ENCODE measurements at regions not wholly inside any gene's neighbourhood (a gene's known extent, or its start where the extent isn't known, plus 50 kb on each side); places are given as distances from the start of the nearest gene placed in this dataset.
"Not testable (repeated sequence)": the region's sequence is repeated elsewhere in the genome, so short reads cannot be mapped to it uniquely, and the experiment has no call there.

DNA sequence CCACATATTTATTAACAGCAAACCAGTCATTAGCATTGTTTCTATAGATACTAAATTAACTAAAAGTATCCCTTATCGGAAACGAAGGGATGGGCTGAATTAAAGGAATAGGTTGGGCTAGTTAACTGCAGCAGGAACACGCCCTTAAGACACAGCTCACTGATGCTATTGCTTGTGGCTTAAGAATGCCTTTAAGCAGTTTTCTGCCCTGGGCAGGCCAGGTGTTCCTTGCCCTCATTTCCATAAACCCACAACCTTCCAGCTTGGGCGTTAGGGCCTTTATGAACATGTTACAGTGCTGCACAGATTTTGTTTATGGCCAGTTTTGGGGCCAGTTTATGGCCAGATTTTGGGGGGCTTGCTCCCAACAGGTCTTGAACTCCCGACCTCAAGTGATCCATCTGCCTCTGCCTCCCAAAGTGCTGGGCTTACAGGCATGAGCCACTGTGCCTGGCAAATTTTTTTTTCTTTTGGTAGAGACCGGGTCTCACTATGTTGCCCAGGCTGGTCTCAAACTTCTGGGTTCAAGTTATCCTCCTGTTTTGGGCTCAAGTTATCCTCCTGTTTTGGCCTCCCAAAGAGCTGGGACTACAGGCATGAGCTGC is 90.1 kb upstream of the GRIN2A start:
- H3K9me3 ChIP-seq (ENCODE audit: control insufficient read depth in 1 of 2, low read length in 2 of 2); H3K27me3 ChIP-seq (ENCODE audit: control insufficient read depth in 1 of 2, insufficient read depth in 2 of 2, low read length in 2 of 2); H3K9ac ChIP-seq (ENCODE audit: low read depth in 1 of 2, low read length in 2 of 2); H3K27ac ChIP-seq (ENCODE audit: low read depth, low read length); H3K4me1 ChIP-seq (ENCODE audit: control insufficient read depth in 1 of 2, insufficient read depth in 2 of 2, low read length in 2 of 2); H3K36me3 ChIP-seq (ENCODE audit: control insufficient read depth in 1 of 2, insufficient read depth in 2 of 2, low read length in 2 of 2); H3K4me3 ChIP-seq (ENCODE audit: low read depth in 1 of 2, low read length in 2 of 2): not testable (repeated sequence)

GRCh38 chr16:10275214-10275996 is 93.2 kb upstream of the GRIN2A start:
- not testable (repeated sequence) for H3K4me1 ChIP-seq (ENCODE audit: control insufficient read depth in 1 of 2, insufficient read depth in 2 of 2, low read length in 2 of 2); H3K36me3 ChIP-seq (ENCODE audit: control insufficient read depth in 1 of 2, insufficient read depth in 2 of 2, low read length in 2 of 2); H3K9ac ChIP-seq (ENCODE audit: low read depth in 1 of 2, low read length in 2 of 2); H3K27ac ChIP-seq (ENCODE audit: low read depth, low read length); H3K4me3 ChIP-seq (ENCODE audit: low read depth in 1 of 2, low read length in 2 of 2); H3K27me3 ChIP-seq (ENCODE audit: control insufficient read depth in 1 of 2, insufficient read depth in 2 of 2, low read length in 2 of 2); H3K9me3 ChIP-seq (ENCODE audit: control insufficient read depth in 1 of 2, low read length in 2 of 2)

DNA sequence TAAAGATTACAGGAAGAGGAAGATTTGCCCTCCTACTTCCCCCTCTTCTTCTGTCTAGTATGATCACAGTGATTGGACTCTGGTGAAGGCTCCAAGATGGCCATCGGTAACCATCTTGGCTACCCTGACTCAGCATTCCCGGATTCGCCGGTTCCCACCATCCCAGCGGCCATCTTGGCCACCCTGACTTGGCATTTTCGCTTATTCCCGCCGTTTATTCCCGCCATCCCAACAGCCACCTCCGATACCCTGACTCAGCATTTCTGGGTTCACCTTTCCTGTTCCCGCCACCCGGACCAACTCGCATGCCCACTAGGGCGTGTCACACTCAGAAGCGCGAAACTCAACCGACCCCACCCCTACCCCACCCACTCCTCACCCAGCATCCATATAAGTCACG is 95.4 kb upstream of the GRIN2A start:
- Histone ChIP-seq H3K27me3 (ENCODE audit: control insufficient read depth in 1 of 2, insufficient read depth in 2 of 2, low read length in 2 of 2) (no peaks in the 10 kb centered on the region), H3K9me3 (ENCODE audit: control insufficient read depth in 1 of 2, low read length in 2 of 2) (peaks cover 0 to 4% of the 10 kb centered on the region in 2 donors), H3K4me1 (ENCODE audit: control insufficient read depth in 1 of 2, insufficient read depth in 2 of 2, low read length in 2 of 2) (no peaks in the 10 kb centered on the region), H3K36me3 (ENCODE audit: control insufficient read depth in 1 of 2, insufficient read depth in 2 of 2, low read length in 2 of 2) (no peaks in the 10 kb centered on the region), H3K27ac (ENCODE audit: low read depth, low read length) (no peak overlapping the region), H3K4me3 (ENCODE audit: low read depth in 1 of 2, low read length in 2 of 2) (no peak overlapping the region), H3K9ac (ENCODE audit: low read depth in 1 of 2, low read length in 2 of 2) (no peak overlapping the region)

DNA sequence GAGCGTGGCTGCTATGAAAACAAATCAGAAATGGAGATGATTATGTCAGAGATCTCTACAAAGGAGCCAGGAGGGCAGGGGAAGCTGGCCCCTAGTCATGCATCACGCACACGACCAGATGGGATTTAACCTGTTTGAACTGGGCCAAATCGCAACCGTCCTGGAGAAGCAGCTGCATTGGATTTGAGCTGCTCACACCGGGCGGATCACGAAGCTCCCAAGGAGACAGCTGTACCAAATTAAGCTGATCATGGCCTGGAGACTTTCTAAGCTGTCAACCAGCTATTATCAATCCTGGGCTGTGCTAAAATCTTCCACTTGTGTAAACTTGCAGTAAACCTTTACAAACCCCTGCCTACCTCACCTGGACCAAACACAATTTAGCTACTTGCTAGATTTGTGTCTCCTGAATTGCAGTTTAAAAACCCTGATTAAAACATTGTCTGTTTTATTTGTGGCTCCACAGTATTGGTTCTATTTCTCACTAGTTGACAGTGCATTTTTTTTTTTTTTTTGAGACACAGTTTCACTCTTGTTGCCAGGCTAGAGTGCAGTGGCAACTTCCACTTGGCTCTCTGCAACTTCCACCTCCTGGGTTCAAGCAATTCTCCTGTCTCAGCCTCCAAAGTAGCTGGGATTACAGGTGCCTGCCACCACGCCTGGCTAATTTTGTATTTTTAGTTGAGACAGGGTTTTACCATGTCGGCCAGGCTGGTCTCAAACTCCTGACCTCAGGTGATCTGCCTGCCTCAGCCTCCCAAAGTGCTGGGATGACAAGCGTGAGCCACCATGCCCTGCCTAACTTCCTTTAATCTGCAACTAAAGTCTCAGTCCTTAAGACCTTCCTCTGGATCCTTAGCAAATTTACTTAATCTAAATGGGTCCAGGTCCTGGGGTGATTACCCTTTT is 98.3 kb upstream of the GRIN2A start:
- Histone ChIP-seq H3K27me3 (ENCODE audit: control insufficient read depth in 1 of 2, insufficient read depth in 2 of 2, low read length in 2 of 2) (no peaks in the 10 kb centered on the region), H3K27ac (ENCODE audit: low read depth, low read length) (no peak overlapping the region), H3K9me3 (ENCODE audit: control insufficient read depth in 1 of 2, low read length in 2 of 2) (peaks cover 0 to 4% of the 10 kb centered on the region in 2 donors), H3K4me1 (ENCODE audit: control insufficient read depth in 1 of 2, insufficient read depth in 2 of 2, low read length in 2 of 2) (no peaks in the 10 kb centered on the region), H3K36me3 (ENCODE audit: control insufficient read depth in 1 of 2, insufficient read depth in 2 of 2, low read length in 2 of 2) (no peaks in the 10 kb centered on the region), H3K9ac (ENCODE audit: low read depth in 1 of 2, low read length in 2 of 2) (no peak overlapping the region), H3K4me3 (ENCODE audit: low read depth in 1 of 2, low read length in 2 of 2) (no peak overlapping the region)

DNA sequence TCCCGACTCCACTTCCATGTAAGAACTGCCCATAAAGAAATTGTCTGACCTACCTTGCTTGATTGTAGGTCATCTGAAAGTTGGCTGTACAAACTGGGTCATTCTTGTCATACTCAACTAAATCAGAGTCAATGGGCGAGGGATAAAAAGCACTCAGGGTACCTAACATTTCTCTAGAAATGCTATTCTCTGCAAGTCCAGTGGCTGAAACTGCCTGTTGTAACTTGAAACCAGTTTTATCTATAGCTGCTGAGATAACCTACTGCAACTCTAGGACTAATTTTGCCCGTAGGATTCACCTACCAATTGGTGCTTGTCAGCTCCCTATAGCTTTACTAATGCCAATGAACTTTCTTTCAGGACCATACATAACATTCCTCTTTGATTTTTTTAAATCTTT is 100.1 kb upstream of the GRIN2A start:
- Histone ChIP-seq H3K4me1 (ENCODE audit: control insufficient read depth in 1 of 2, insufficient read depth in 2 of 2, low read length in 2 of 2) (no peaks in the 10 kb centered on the region), H3K9ac (ENCODE audit: low read depth in 1 of 2, low read length in 2 of 2) (no peak overlapping the region), H3K36me3 (ENCODE audit: control insufficient read depth in 1 of 2, insufficient read depth in 2 of 2, low read length in 2 of 2) (no peaks in the 10 kb centered on the region)

DNA sequence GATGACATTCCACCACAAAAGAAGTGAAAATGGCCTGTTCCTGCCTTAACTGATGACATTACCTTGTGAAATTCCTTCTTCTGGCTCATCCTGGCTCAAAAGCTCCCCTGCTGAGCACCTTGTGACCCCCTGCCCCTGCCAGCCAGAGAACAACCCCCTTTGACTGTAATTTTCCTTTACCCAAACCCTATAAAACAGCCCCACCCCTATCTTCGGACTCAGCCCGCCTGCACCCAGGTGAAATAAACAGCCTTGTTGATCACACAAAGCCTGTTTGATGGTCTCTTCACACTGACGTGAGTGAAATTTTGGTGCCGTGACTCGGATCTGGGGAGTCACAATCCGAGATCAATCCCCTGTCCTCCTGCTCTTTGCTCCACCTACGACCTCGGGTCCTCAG is 101.0 kb upstream of the GRIN2A start:
- H3K9me3 ChIP-seq (ENCODE audit: control insufficient read depth in 1 of 2, low read length in 2 of 2); H3K27ac ChIP-seq (ENCODE audit: low read depth, low read length); H3K27me3 ChIP-seq (ENCODE audit: control insufficient read depth in 1 of 2, insufficient read depth in 2 of 2, low read length in 2 of 2); H3K36me3 ChIP-seq (ENCODE audit: control insufficient read depth in 1 of 2, insufficient read depth in 2 of 2, low read length in 2 of 2); H3K9ac ChIP-seq (ENCODE audit: low read depth in 1 of 2, low read length in 2 of 2); H3K4me1 ChIP-seq (ENCODE audit: control insufficient read depth in 1 of 2, insufficient read depth in 2 of 2, low read length in 2 of 2); H3K4me3 ChIP-seq (ENCODE audit: low read depth in 1 of 2, low read length in 2 of 2): not testable (repeated sequence)

More for the DNA sequence above, 100.1 kb upstream of the GRIN2A start:
- Histone ChIP-seq H3K27me3 (ENCODE audit: control insufficient read depth in 1 of 2, insufficient read depth in 2 of 2, low read length in 2 of 2) (no peaks in the 10 kb centered on the region), H3K9me3 (ENCODE audit: control insufficient read depth in 1 of 2, low read length in 2 of 2) (peaks cover 0 to 4% of the 10 kb centered on the region in 2 donors), H3K4me3 (ENCODE audit: low read depth in 1 of 2, low read length in 2 of 2) (no peak overlapping the region), H3K27ac (ENCODE audit: low read depth, low read length) (no peak overlapping the region)

DNA sequence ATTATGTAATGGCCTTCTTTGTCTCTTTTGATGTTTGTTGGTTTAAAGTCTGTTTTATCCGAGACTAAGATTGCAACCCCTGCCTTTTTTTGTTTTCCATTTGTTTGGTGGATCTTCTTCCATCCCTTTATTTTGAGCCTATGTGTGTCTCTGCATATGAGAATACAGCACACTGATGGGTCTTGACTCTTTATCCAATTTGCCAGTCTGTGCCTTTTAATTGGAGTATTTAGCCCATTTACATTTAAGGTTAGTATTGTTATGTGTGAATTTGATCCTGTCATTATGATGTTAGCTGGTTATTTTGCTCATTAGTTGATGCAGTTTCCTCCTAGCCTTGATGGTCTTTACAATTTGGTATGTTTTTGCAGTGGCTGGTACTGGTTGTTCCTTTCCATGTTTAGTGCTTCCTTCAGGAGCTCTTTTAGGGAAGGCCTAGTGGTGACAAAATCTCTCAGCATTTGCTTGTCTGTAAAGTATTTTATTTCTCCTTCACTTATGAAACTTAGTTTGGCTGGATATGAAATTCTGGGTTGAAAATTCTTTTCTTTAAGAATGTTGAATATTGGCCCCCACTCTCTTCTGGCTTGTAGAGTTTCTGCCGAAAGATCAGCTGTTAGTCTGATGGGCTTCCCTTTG is 95.3 kb upstream of the ATF7IP2 start:
- not testable (repeated sequence) for H3K27me3 ChIP-seq (ENCODE audit: control insufficient read depth in 1 of 2, insufficient read depth in 2 of 2, low read length in 2 of 2); H3K9ac ChIP-seq (ENCODE audit: low read depth in 1 of 2, low read length in 2 of 2); H3K36me3 ChIP-seq (ENCODE audit: control insufficient read depth in 1 of 2, insufficient read depth in 2 of 2, low read length in 2 of 2); H3K4me1 ChIP-seq (ENCODE audit: control insufficient read depth in 1 of 2, insufficient read depth in 2 of 2, low read length in 2 of 2); H3K27ac ChIP-seq (ENCODE audit: low read depth, low read length); H3K4me3 ChIP-seq (ENCODE audit: low read depth in 1 of 2, low read length in 2 of 2)
- H3K9me3 ChIP-seq (ENCODE audit: control insufficient read depth in 1 of 2, low read length in 2 of 2): peaks cover 0 to 11% of the 10 kb centered on the region in 2 donors

GRCh38 chr16:10292197-10292596 is 93.7 kb upstream of the ATF7IP2 start:
- not testable (repeated sequence) for H3K27me3 ChIP-seq (ENCODE audit: control insufficient read depth in 1 of 2, insufficient read depth in 2 of 2, low read length in 2 of 2); H3K36me3 ChIP-seq (ENCODE audit: control insufficient read depth in 1 of 2, insufficient read depth in 2 of 2, low read length in 2 of 2); H3K9ac ChIP-seq (ENCODE audit: low read depth in 1 of 2, low read length in 2 of 2); H3K27ac ChIP-seq (ENCODE audit: low read depth, low read length); H3K4me1 ChIP-seq (ENCODE audit: control insufficient read depth in 1 of 2, insufficient read depth in 2 of 2, low read length in 2 of 2); H3K4me3 ChIP-seq (ENCODE audit: low read depth in 1 of 2, low read length in 2 of 2)
- H3K9me3 ChIP-seq (ENCODE audit: control insufficient read depth in 1 of 2, low read length in 2 of 2): peaks cover 0 to 11% of the 10 kb centered on the region in 2 donors

DNA sequence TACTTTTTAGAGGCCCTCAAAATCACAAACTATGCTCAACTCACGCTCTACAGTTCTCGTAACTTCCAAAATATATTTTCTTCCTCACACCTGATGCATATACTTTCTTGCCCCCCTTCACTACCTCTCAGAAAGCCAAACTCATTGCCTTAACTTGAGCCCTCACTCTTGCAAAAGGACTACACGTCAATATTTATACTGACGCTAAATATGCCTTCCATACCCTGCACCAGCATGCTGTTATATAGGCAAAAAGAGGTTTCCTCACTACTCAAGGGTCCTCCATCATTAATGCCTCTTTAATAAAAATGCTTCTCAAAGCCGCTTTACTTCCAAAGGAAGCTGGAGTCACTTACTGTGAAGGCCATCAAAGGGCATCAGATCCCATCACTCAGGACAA is 92.9 kb upstream of the ATF7IP2 start:
- H3K36me3 ChIP-seq (ENCODE audit: control insufficient read depth in 1 of 2, insufficient read depth in 2 of 2, low read length in 2 of 2); H3K4me1 ChIP-seq (ENCODE audit: control insufficient read depth in 1 of 2, insufficient read depth in 2 of 2, low read length in 2 of 2); H3K4me3 ChIP-seq (ENCODE audit: low read depth in 1 of 2, low read length in 2 of 2); H3K9ac ChIP-seq (ENCODE audit: low read depth in 1 of 2, low read length in 2 of 2); H3K27ac ChIP-seq (ENCODE audit: low read depth, low read length); H3K27me3 ChIP-seq (ENCODE audit: control insufficient read depth in 1 of 2, insufficient read depth in 2 of 2, low read length in 2 of 2): not testable (repeated sequence)
- H3K9me3 ChIP-seq (ENCODE audit: control insufficient read depth in 1 of 2, low read length in 2 of 2): peaks cover 0 to 11% of the 10 kb centered on the region in 2 donors

- H3K27me3 ChIP-seq (ENCODE audit: control insufficient read depth in 1 of 2, insufficient read depth in 2 of 2, low read length in 2 of 2); H3K4me3 ChIP-seq (ENCODE audit: low read depth in 1 of 2, low read length in 2 of 2); H3K36me3 ChIP-seq (ENCODE audit: control insufficient read depth in 1 of 2, insufficient read depth in 2 of 2, low read length in 2 of 2); H3K27ac ChIP-seq (ENCODE audit: low read depth, low read length); H3K9ac ChIP-seq (ENCODE audit: low read depth in 1 of 2, low read length in 2 of 2); H3K4me1 ChIP-seq (ENCODE audit: control insufficient read depth in 1 of 2, insufficient read depth in 2 of 2, low read length in 2 of 2): not testable (repeated sequence)
- H3K9me3 ChIP-seq (ENCODE audit: control insufficient read depth in 1 of 2, low read length in 2 of 2): peaks cover 0 to 11% of the 10 kb centered on the region in 2 donors
Measured at GRCh38 chr16:10294153-10294552, 91.7 kb upstream of the ATF7IP2 start.

Data from duodenal mucosa (tissue), 2 donors.